RWPE1 (cell line): ENCODE measurements at regions not wholly inside any gene's neighbourhood (a gene's known extent, or its start where the extent isn't known, plus 50 kb on each side); places are given as distances from the start of the nearest gene placed in this dataset.

Source experiments
- CTCF ChIA-PET: fragments of 350-600 bp; sonication (Branson Sonifier 250); formaldehyde crosslinking; extraction: SDS; loops from one replicate; lab custom pipeline; 2021; lab: Yijun Ruan, JAX
- POLR2A ChIA-PET: fragments of 400-600 bp; formaldehyde crosslinking; extraction: SDS; loops from one replicate; lab custom pipeline; 2020; ENCODE audit warnings: antibody characterized with exemption; ENCODE audit not compliant: low non-redundant PET; lab: Yijun Ruan, JAX
- DNase-seq: peaks from one replicate; pipeline ENCODE4 v3.0.0; 2012; ENCODE audit warnings: low spot score
- H3K27ac ChIP-seq: fragments of 450-650 bp; 2 replicates; pipeline ENCODE4 v1.5.1; 2017
- CTCF ChIP-seq: fragments of 450-650 bp; conservative IDR thresholded peaks from 2 replicates; pipeline ENCODE4 v1.5.1; 2017; ENCODE audit warnings: low read depth, mild to moderate bottlenecking

DNA sequence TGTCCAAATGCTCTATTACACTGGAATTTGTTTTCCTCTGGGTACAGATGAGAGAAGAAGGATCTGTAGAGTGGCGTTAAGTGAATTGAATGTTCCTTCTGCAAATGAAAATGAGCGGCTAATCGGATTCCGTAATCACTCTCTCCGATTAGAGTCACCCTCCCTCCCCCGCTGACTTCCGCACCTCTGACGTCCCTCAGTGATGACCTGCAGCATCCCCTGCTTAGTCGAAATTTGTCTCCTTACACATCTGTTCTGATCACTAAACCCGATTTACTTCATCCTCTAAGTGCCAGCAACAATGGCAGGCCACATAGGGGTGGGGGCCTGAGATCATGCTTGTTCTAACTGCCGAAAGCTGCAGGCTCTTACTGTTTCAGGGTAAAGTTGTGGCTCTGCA, 378.7 kb downstream of the SEC16B start:
- DNase-seq = no peak
- TF ChIP-seq CTCF = no peak
- POLR2A ChIA-PET = no interaction called here
- CTCF ChIA-PET = no interaction called here
- H3K27ac ChIP-seq = no peak overlapping the region

DNA sequence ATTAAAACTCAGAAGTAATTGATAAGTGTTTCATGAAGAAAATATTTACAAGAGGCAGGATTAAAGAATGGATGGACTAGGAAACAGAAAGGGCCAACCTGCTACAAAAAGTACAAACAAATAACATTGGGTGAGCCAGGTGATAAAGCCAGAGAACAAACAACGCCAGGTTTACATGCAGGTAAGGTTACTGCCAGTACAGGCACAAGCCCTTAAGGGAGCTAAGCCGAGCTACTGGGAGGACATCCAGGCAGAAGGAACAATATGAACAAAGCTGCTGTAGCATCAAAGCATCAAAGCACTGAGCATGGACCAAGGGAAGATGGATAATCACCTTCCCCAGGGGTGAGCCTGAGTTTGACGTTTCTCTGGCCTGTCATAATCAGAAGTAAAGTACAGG, 380.7 kb downstream of the SEC16B start:
- no peak for DNase-seq
- ChIA-PET POLR2A (no interaction called here), CTCF (no interaction called here)
- no peak overlapping the region for H3K27ac ChIP-seq
- TF ChIP-seq CTCF = no peak

DNA sequence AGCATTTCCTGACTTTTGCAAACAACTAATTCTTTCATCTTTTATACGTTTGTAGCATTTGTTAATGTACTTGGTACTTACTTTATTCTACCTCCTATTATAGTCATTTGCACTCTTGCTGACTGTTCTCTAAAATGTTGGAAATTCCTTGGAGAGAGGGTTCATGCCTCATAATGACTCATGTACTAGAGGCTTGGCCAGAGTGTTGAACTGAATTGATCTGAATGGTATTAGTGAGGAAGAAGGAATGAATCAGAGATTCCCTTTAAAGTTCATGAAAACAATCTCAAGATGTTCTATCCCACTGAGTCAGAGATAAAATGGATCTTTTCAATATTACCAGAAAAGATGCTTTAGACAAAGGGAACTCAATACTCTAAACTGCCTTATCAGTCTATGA, 383.4 kb downstream of the SEC16B start:
- CTCF ChIA-PET = no interaction called here
- POLR2A ChIA-PET = no interaction called here
- peak; percentile 72 for DNase-seq
- H3K27ac ChIP-seq = no peak overlapping the region
- no peak for TF ChIP-seq CTCF

GRCh38 chr1:177585302-177586220, 384.3 kb downstream of the SEC16B start:
- TF ChIP-seq CTCF = no peak
- DNase-seq = peak; percentile 73
- POLR2A ChIA-PET = no interaction called here
- CTCF ChIA-PET = interaction anchor here (0.6 kb wide), 1 partner anchor 357 kb away, joined by 4 read pairs; no protein-coding TSS in a partner anchor
- H3K27ac ChIP-seq = no peak overlapping the region

DNA sequence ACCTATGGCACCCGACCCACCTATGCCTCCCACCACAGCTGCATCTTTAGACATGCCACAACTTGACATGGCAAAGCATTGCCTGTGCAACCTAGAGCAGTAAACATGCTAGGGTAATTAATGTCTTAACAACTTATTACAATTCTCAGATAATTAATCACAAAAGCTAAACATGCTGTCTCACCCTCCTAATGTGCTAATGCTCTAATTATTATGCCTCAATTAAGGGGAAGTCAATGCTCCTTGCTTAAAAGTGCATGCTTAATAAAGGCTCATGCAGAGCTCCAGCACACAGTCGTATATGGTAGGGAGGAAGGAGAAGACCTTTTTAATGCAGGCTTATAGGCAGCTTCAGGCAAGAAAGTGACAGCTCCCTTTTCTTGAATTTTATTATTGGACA, 396.0 kb downstream of the SEC16B start:
- no peak for DNase-seq
- POLR2A ChIA-PET = interaction anchor here (0.7 kb wide), 1 partner anchor 130 kb away, joined by 3 read pairs; no protein-coding TSS in a partner anchor
- no peak overlapping the region for H3K27ac ChIP-seq
- CTCF ChIA-PET = no interaction called here
- TF ChIP-seq CTCF = no peak

DNA sequence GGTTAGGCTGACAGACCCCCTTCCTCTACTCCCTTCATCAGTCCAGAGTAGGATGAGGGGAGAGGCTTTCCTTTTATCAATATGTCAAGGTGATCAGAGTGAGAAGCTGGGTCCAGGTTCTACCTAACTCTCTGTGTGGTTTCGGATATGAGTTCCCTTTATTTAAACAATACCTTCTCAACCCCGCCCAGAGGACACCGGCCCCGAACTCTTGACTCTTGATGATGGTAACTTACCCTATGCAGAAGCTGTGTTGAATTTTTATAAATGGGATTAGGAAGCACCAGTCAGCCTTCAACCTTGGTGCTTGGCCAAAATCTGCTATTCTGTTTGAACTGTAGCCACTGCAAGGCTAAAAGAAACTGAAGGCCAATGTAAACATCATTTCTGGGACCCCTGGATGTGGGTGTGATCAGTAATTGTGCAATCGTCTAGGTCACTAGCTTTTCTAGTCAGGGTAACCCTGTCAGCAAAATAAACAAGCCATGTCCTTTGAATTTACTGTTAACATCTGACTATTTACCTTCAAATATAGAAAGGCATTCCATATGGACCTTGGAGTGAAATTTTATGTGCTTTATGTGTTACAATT, 398.3 kb downstream of the SEC16B start:
- DNase-seq = no peak
- POLR2A ChIA-PET = no interaction called here
- H3K27ac ChIP-seq = no peak overlapping the region
- TF ChIP-seq CTCF = no peak
- CTCF ChIA-PET = no interaction called here
